ENCODE measurements at regions not wholly inside any gene's neighbourhood (a gene's known extent, or its start where the extent isn't known, plus 50 kb on each side); places are given as distances from the start of the nearest gene placed in this dataset.
"Not testable (repeated sequence)": the region's sequence is repeated elsewhere in the genome, so short reads cannot be mapped to it uniquely, and the experiment has no call there.

DNA sequence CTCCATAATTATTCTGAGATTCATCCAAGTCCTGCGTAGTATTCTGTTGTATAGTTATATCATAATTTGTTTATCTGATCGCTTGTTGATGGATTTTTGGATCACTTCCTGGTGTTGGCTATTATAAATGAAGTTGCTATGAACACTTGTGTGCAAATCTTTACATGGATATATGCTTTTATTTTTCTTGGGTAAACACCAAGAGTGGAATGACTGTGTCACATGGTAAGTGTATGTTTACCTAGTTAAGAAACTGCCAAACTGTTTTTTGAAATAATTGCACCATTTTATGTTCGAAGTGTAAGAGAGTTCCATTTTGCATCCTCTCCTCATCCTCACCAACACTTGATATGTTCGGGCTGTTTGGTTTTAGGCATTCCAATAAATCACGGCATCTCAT lies 360.4 kb upstream of the FRG2C start:
- H3K4me1 ChIP-seq (ENCODE audit: insufficient read depth, insufficient read length): no peaks in the 10 kb centered on the region
- no peak for DNase-seq (ENCODE audit: low read depth, low spot score)

DNA sequence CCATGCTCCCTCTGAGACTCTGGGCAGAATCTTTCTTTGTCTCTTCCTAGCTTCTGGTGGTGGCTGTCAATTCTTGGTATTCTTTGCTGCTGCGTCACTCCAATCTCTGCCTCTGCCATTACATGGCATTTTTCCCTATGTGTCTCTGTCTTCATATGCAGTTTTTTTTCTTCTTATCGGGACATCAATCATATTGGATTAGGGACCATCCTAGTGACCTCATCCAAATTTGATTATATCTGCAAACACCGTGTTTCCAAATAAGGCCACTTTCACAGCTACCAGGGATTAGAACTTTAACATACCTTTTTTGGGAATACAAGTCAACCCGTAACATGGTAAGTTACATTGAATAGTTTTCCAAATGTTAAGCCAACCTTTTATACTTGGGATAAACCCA lies 358.2 kb upstream of the FRG2C start:
- H3K9me3 ChIP-seq (ENCODE audit: insufficient read depth, low read length): no peaks in the 10 kb centered on the region
- no peak overlapping the region for H3K4me3 ChIP-seq (ENCODE audit: insufficient read length, low read depth)
- H3K4me1 ChIP-seq (ENCODE audit: insufficient read depth, insufficient read length): no peaks in the 10 kb centered on the region
- no peaks in the 10 kb centered on the region for H3K36me3 ChIP-seq (ENCODE audit: insufficient read depth, insufficient read length, low read length)
- no peaks in the 10 kb centered on the region for H3K27me3 ChIP-seq (ENCODE audit: insufficient read depth, insufficient read length)
- DNase-seq (ENCODE audit: low read depth, low spot score): no peak
- no peak overlapping the region for H3K9ac ChIP-seq (ENCODE audit: insufficient read length, low read depth)
- TF ChIP-seq YY1 (IDR thresholded peaks at IDR 0.05; ENCODE audit: insufficient read depth, insufficient read length): no peak

More for the DNA sequence above, 360.4 kb upstream of the FRG2C start:
- no peaks in the 10 kb centered on the region for H3K36me3 ChIP-seq (ENCODE audit: insufficient read depth, insufficient read length, low read length)
- no peak overlapping the region for H3K4me3 ChIP-seq (ENCODE audit: insufficient read length, low read depth)
- TF ChIP-seq ZNF274 (IDR thresholded peaks at IDR 0.05; ENCODE audit: low read depth, low read length) (no peak), YY1 (IDR thresholded peaks at IDR 0.05; ENCODE audit: insufficient read depth, insufficient read length) (no peak), SUZ12 (IDR thresholded peaks at IDR 0.05; ENCODE audit: extremely low read depth, insufficient read depth, insufficient read length) (no peak)
- H3K9me3 ChIP-seq (ENCODE audit: insufficient read depth, low read length): peaks cover 3% of the 10 kb centered on the region; the same call in 1 of the 2 replicates
- no peak overlapping the region for H3K9ac ChIP-seq (ENCODE audit: insufficient read length, low read depth)
- H3K27me3 ChIP-seq (ENCODE audit: insufficient read depth, insufficient read length): no peaks in the 10 kb centered on the region

DNA sequence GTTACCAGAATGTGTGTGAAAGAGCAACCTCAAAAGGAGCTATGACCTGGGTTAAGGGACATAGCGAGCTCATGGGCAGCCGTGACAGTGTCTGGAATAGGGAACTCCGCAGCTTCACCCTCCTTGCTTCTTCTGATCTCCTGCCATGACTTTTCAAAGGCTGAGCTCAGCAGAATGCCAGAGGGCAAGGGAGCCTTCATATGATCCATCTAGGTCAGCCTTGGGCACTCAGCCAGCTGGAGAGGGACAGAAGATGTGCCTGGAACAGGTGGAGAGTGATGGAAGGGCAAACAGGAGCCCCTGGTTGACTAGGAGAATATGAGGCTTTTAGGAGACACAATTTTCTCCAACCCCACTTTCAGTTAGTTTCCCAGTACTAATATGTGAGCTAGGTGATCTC lies 352.8 kb upstream of the FRG2C start:
- H3K4me1 ChIP-seq (ENCODE audit: insufficient read depth, insufficient read length); H3K36me3 ChIP-seq (ENCODE audit: insufficient read depth, insufficient read length, low read length); H3K9me3 ChIP-seq (ENCODE audit: insufficient read depth, low read length); DNase-seq (ENCODE audit: low read depth, low spot score); H3K4me3 ChIP-seq (ENCODE audit: insufficient read length, low read depth); H3K27me3 ChIP-seq (ENCODE audit: insufficient read depth, insufficient read length); H3K9ac ChIP-seq (ENCODE audit: insufficient read length, low read depth): not testable (repeated sequence)

DNA sequence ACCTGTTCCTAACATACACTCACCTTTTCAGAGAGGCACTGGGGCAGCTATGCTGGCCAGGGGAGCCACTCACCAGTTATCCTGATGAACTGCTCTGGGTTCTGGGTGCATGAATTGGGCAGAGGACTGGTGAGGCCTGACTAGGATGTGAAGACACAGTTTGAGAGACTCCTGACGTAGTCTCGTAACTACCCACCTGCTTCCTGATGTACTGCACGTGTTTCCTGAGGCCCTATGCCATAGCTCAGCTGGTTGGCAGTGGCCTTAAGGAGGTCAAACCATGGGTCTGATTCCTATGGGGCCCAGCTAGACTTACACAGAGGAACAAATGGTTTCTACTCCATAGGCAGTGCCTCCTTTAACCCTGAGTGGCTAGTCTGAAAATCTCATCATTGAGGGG lies 351.7 kb upstream of the FRG2C start:
- not testable (repeated sequence) for H3K9ac ChIP-seq (ENCODE audit: insufficient read length, low read depth); H3K4me3 ChIP-seq (ENCODE audit: insufficient read length, low read depth); H3K27me3 ChIP-seq (ENCODE audit: insufficient read depth, insufficient read length); H3K4me1 ChIP-seq (ENCODE audit: insufficient read depth, insufficient read length); DNase-seq (ENCODE audit: low read depth, low spot score); H3K9me3 ChIP-seq (ENCODE audit: insufficient read depth, low read length); H3K36me3 ChIP-seq (ENCODE audit: insufficient read depth, insufficient read length, low read length)

DNA sequence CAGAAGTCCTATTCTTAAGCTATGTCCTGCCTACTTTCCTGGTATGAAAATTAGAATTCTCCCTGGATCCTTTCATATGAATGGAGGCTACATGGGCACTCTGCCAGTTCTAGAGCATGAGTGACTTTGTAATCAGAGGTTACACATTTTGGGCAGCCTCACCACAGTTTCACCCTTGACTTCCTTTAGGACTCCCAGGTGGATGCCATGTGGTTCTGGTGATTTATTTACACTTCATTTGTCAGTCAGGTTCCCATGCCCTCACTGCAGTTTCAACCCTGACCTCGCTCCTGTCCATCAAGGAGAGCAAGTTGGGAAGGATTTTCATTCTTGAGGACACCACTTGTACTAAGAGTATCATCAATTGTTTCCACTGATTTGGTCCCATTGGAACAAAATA lies 344.4 kb upstream of the FRG2C start:
- H3K27me3 ChIP-seq (ENCODE audit: insufficient read depth, insufficient read length); DNase-seq (ENCODE audit: low read depth, low spot score); H3K4me1 ChIP-seq (ENCODE audit: insufficient read depth, insufficient read length); H3K4me3 ChIP-seq (ENCODE audit: insufficient read length, low read depth); H3K9ac ChIP-seq (ENCODE audit: insufficient read length, low read depth); H3K9me3 ChIP-seq (ENCODE audit: insufficient read depth, low read length); H3K36me3 ChIP-seq (ENCODE audit: insufficient read depth, insufficient read length, low read length): not testable (repeated sequence)

DNA sequence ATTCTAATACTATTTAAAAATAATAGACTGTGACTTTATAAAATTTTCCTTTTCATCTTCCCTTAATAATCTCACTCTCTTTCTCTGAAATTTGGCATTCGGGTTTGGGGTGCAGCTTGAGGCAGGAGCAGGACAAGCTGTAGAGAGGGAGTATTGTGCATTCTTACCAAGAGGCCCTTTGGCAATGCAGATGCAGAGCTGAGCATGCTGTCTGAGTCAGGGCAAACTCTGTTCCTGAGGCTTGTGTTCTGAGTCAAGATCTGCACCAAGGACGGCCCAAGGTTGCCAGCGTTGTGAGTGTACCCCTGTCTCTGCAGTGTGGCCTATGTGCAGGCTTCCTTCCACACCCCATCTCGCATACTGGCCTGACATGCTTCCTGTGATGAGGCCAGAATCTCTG lies 343.8 kb upstream of the FRG2C start:
- Histone ChIP-seq H3K9me3 (ENCODE audit: insufficient read depth, low read length) (no peaks in the 10 kb centered on the region), H3K9ac (ENCODE audit: insufficient read length, low read depth) (no peak overlapping the region), H3K27me3 (ENCODE audit: insufficient read depth, insufficient read length) (no peaks in the 10 kb centered on the region), H3K4me3 (ENCODE audit: insufficient read length, low read depth) (no peak overlapping the region), H3K36me3 (ENCODE audit: insufficient read depth, insufficient read length, low read length) (no peaks in the 10 kb centered on the region), H3K4me1 (ENCODE audit: insufficient read depth, insufficient read length) (no peaks in the 10 kb centered on the region)
- no peak for DNase-seq (ENCODE audit: low read depth, low spot score)
- TF ChIP-seq YY1 (IDR thresholded peaks at IDR 0.05; ENCODE audit: insufficient read depth, insufficient read length) (no peak), ZNF274 (IDR thresholded peaks at IDR 0.05; ENCODE audit: low read depth, low read length) (no peak), SUZ12 (IDR thresholded peaks at IDR 0.05; ENCODE audit: extremely low read depth, insufficient read depth, insufficient read length) (no peak)

DNA sequence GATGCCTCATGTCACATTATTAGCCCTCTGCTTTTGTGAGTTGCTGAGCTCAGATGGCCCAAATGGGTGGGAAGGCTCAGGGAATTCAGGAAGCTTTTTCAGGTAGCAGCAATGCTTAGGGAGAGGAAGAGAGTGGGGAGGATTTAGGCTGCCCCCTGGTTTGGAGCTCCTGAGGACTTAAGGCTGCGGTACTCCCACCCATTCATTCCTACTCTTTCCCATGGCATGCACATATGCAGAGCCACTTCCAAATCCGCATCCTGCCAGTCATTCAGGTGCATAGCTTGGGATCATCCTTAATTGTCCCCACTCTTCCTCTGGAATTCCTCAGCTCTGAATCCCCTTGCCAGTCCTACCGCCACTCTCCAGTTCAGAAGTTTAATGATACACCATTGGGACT lies 343.1 kb upstream of the FRG2C start:
- TF ChIP-seq ZNF274 (IDR thresholded peaks at IDR 0.05; ENCODE audit: low read depth, low read length) (no peak), SUZ12 (IDR thresholded peaks at IDR 0.05; ENCODE audit: extremely low read depth, insufficient read depth, insufficient read length) (no peak), YY1 (IDR thresholded peaks at IDR 0.05; ENCODE audit: insufficient read depth, insufficient read length) (no peak)
- H3K9me3 ChIP-seq (ENCODE audit: insufficient read depth, low read length): no peaks in the 10 kb centered on the region
- H3K4me1 ChIP-seq (ENCODE audit: insufficient read depth, insufficient read length): no peaks in the 10 kb centered on the region
- no peaks in the 10 kb centered on the region for H3K36me3 ChIP-seq (ENCODE audit: insufficient read depth, insufficient read length, low read length)
- no peaks in the 10 kb centered on the region for H3K27me3 ChIP-seq (ENCODE audit: insufficient read depth, insufficient read length)
- H3K9ac ChIP-seq (ENCODE audit: insufficient read length, low read depth): no peak overlapping the region
- no peak overlapping the region for H3K4me3 ChIP-seq (ENCODE audit: insufficient read length, low read depth)
- no peak for DNase-seq (ENCODE audit: low read depth, low spot score)

DNA sequence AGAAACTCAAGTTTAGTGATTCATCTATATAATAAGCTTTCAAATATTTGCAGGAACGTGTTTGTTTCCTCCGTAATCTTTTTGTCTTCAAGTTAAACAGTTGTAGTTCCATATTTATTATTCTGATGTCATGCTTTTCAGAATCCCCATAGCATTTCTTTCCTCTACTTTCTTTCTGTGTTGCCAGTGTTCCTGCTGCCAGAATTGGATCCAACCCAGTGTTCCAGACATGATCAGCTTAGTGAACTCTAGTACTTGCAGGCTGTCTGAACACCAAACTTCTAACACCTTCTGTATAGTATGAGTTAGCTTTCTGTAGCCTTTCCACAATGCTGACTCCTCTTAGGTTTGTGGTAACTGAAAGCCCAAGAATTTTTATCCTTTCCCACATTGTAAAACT lies 340.2 kb upstream of the FRG2C start:
- not testable (repeated sequence) for DNase-seq (ENCODE audit: low read depth, low spot score); H3K27me3 ChIP-seq (ENCODE audit: insufficient read depth, insufficient read length); H3K4me3 ChIP-seq (ENCODE audit: insufficient read length, low read depth); H3K36me3 ChIP-seq (ENCODE audit: insufficient read depth, insufficient read length, low read length); H3K9ac ChIP-seq (ENCODE audit: insufficient read length, low read depth); H3K9me3 ChIP-seq (ENCODE audit: insufficient read depth, low read length)
- peaks cover 16% of the 10 kb centered on the region for H3K4me1 ChIP-seq (ENCODE audit: insufficient read depth, insufficient read length)

Measured in NT2/D1 (cell line).